GF-D8 (cell line): ENCODE measurements at regions not wholly inside any gene's neighbourhood (a gene's known extent, or its start where the extent isn't known, plus 50 kb on each side); places are given as distances from the start of the nearest gene placed in this dataset.

Experiments
- DNase-seq: peaks from one replicate; lab custom pipeline; 2025; lab: John Stamatoyannopoulos, UW

DNA sequence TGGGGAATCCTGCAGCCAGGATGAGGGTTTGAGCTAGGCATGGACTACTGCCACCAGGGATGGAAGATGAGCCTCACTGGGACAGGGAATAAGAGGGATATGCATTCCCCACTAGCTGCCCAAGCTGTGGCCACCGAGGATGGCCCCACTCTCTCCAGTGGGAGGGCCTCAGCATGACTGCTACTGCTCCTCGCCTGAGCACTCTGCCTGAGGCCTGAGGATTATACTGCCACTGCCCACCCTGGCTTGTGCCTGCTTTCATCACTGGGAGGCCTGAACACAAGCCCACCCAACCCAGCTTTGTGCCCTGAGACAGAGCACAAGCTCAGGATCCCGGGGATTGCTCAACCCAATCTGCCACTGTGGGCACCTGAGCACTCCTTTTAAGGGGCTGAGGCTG lies 425.6 kb downstream of the RASEF start:
- DNase-seq: no peak

DNA sequence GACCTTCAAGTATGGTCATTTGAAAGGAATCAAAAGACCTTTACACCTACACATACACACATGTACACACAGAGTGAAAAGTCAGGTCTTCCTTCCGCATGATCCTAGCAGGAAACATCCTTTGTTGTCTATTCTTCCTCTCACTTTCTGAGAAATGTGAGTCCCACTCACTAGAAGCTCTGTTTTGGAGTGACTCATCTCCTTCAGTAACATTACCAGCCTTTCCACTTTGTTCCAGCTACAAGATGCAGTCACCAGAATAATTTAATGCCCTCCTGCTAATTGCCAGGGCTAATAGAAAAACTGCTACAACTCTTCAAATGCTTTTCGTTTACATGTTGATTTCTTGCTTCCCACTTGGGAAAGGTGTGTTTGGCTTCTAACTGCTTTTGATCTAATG lies 417.3 kb downstream of the RASEF start:
- DNase-seq: no peak

DNA sequence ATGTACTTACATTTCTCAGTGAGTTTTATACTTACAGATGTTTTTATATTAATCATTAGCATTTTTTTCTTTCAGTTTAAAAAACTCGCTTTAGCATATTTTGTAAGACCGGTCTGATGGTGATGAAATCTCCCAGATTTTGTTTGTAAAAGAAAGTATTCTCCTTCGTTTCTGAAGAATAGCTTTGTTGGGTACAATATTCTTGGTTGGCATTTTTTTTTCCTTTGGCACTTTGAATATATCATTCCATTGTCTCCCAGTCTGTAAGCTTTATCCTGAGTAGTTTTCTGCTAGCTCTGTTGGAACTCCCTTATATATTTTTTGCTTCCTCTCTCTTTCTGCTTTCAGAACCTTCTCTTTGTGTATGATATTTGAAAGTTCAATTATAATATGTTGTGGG lies 412.6 kb downstream of the RASEF start:
- no peak for DNase-seq

DNA sequence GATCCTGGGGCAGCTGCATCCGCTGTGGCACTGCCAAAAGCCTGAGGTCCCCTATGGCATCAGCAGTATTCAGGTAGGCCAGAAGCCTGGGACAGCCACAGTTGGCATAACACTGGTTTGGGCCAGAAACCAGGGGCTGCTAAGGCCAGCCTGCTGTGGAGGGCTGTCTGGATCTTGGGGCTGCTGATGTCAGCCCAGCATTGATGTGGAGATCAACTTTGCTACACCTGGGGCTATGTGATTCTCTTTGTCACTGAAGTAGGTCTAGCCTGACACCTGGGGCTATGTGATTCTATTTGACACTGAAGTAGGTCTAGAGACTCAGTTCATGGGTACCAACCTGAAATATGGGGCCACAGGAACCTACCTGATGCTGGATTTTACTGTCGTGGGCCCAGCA lies 411.5 kb downstream of the RASEF start:
- DNase-seq: no peak

GRCh38 chr9:82665324-82665723 lies 397.6 kb downstream of the RASEF start:
- DNase-seq: no peak

DNA sequence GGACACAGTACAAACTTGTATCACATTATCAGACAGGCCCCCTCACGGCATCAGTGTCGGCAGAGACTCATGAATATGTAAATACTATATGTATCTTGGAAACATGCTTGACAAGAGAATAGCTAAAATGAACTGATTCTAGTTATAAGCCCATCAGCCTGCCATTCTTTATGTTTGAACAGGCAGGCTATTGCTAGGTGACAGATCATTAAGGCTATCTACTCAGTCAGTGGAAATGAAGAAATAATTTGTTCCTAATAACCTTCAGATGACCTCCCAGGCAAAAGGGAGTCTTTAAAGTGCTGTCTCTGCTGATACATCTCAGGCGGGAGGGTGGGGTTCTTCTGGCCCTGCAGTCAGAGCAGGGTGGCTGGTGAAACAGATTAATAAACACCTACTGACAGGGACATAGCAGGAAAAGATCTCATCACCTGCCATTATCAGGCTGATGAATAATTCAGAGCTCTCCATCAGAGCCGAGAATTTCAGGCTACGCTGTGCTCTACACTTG lies 394.2 kb downstream of the RASEF start:
- no peak for DNase-seq

- DNase-seq: no peak
Measured at GRCh38 chr9:82670000-82670399, 392.9 kb downstream of the RASEF start.

DNA sequence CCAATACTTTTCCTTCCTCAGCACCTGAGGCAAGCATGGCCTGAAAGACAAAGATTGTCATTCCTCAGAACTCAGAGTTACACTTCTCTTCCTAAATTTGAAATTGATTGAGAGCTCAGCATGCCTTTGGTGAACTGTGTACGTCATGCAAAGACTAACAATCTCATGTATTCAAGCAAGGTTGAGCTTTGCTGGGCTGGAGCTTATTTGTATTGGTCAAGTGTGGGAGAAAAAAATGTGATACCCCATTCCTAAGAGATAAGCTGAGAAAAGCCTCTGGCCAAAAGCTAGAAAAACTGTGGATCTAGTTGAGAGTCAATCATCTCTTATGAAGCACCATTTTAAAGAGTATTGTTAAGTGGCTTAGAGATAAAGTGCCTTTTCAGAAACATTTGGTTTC lies 392.2 kb downstream of the RASEF start:
- no peak for DNase-seq

DNA sequence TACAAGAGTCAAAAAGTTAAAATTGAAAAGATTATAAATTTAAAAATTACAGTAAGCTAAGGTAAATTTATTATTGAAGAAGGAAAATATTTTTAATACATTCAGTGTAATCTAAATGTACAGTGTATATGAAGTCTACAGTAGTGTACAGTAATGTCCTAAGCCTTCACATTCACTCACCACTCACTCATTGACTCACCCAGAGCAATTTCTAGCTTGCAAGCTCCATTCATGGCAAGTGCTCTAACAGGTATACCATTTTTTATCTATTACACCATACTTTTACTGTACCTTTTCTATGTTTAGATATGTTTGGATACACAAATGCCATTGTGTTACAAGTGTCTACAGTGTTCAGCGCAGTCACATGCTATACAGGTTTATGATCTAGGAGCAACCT lies 389.7 kb downstream of the RASEF start:
- DNase-seq: no peak

DNA sequence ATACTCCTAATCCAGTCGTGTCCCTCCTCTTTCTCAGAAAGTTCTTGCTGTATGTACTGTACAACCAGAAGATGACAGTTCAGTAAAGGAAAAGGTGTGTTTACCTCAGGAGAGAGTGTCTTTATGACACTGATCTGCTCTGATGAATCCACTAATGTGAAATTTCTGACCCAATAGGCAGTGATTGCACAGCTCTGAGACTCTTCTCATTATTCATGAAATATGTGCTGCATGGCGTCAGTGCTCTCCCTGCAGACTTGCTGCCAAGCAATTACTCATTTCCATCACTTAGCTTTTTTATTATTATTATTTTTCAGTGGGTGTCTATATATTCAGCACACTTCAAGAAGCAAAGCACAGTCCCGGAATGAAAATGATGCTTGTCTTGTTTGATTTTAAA lies 389.0 kb downstream of the RASEF start:
- no peak for DNase-seq

DNA sequence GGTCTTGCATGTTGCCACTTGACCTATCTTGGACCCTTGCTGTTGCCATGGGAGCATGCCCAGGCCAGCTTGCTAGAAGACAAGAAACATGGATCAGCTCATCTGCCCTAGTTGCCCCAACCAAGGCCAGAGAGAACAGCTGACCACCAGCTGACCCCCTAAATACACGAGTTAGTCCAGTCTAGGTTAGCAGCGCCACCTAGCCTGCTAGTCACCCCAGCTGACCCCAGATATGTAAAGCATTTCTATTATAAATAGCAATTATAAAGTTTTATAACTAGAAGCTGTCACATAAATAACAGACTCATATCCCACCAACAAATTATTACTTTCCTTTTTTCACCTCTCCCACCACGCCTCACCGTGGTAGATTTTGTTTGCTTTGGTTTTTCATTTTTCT lies 387.8 kb downstream of the RASEF start:
- DNase-seq: no peak

- DNase-seq: no peak
Measured at GRCh38 chr9:82675605-82676004, 387.3 kb downstream of the RASEF start.

DNA sequence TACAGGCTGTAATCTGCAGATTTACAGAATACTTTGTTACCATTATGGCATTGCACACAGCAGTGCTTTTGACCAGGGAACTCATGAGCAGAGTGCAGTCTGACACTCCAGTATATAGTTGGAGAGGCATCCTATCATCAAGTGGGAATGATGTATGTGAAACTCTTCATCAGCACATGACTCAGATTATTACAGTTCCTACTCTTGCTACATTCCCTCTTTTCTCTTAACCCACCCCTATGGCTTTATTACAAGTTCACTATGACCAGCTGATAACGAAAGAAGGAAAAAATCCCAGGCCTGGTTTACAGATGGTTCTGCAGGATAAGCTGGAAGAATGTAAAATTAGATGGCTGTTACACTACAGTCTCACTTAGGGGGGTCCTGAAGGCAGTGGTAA lies 385.9 kb downstream of the RASEF start:
- DNase-seq: no peak

DNA sequence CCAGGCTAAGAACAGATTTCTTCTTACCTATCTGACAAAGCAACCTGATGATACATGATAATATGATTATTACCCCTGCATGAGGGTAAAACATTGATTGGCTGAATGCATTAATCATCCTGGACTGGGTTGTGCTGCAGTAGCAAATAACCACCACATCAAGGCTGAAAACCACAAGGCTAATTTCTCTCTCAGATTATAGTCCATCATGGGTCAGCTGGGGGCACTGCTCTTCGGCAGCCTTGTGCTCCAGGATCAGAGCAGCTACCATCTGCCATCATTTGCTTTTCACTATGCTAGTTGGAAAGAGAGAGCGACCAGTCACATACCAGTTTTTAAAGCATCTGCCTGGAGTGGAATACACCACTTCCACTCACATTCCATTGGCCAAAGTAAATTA lies 383.5 kb downstream of the RASEF start:
- DNase-seq: no peak

DNA sequence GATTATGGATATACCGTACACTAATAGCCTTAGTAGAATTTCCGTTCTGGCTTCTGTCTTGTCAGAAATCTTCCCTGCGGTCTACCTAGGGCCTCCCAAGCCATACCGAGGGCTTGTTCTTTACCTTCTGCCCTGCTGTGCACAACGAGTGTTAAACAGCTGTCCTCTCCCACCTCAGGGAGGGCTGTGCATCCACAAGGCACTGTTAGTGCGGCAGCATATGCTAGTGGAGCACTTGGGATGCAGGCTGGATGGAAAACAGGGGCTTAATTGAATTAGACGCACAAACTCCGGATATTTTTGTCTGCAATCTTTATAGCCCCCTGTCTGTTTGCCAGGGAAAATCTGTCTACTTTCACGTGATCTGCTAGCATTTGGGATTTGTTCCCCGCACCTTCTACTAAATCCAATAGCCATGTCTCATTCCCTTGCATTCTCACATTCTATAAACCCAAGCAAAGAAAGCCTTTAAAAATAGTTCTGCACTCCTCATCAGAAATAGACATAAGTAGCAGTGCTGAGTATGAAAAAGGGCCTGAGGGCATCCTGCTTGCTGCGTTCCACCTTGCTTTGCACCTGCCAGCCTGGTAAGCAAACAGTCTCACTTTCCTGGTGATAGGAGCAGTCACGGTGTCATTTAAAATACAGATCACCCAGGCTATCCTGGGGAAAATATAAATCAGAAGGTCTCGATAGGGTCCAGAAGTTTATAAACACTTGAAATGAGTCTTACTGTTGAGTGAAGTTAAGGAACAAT lies 382.6 kb downstream of the RASEF start:
- DNase-seq: no peak

DNA sequence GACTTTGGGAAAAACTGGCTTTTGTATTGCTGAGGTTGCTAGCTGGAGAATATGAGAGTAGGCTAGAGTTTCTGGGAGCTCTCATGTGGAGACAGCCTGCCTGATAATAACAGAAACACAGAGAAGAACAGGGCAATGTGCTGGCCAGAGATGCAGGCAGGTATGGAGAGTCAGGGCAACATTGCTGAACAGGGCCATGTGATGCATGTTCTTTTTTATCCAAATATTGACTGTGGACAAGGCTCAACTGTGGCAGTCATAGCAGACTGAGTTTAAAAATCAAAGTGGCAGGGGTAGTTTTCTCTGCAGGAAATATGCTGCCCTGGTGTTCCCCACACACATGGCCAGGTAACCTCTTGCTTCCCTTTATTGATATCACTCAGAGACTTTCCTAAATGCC lies 381.1 kb downstream of the RASEF start:
- DNase-seq: no peak

- DNase-seq: no peak
Measured at GRCh38 chr9:82682431-82682830, 380.5 kb downstream of the RASEF start.

- no peak for DNase-seq
Measured at GRCh38 chr9:82695704-82696103, 367.2 kb downstream of the RASEF start.

DNA sequence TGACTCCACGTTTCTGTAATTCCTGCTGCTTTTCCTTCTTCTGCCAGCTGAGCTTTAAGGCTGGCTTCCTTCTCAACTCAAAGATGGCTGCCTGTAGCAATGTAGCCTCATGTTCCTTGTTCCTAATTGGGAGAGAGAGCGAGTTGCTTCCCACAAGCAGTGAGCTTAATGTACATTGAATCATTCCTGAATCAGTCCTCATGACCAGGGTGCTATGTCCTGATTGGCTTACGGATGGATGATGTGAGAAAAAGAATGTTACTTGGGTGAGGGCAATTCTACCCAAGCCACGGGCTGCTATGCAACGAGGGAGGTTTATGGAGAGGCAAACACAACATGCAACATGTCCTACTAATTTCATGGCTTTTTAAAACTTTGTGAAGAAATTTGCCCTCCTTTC lies 356.2 kb downstream of the RASEF start:
- no peak for DNase-seq

DNA sequence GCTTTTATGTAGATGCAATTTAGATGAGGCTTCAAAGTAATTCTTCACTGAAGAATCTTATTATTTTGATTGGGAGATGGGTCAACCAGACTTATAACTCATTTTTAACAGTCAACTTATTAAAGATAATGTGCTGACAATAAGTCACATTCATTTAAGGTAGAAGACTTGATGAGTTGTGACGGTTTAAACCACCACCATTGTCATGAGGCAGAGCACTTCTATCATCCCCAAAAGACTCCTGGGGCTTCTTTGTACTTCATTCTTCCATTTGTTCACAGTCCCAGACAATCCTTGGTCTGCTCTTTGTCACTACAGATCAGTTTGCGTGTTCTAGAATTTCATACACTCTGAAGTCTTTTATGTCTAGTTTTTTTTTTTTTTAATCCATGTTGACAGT lies 346.1 kb downstream of the RASEF start:
- DNase-seq: no peak

DNA sequence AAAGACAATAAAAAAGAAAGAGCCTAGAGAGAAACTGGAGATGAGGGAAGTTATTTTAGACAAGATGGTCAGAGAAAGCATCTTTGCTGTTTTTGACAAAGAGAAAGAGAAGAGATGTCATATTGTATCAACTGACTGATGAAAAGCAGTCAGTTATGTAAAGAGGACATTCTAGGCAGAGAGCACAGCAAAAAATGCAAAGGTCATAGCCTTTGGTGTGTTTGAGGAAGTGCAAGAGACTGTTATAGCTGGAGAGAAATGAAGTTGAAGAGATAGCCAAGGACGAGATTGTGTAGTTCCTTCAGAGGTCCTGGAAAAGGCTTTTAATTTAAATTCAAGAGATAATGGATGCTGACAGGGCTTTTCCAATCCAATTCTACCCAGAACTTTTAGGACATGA lies 342.4 kb downstream of the RASEF start:
- no peak for DNase-seq

DNA sequence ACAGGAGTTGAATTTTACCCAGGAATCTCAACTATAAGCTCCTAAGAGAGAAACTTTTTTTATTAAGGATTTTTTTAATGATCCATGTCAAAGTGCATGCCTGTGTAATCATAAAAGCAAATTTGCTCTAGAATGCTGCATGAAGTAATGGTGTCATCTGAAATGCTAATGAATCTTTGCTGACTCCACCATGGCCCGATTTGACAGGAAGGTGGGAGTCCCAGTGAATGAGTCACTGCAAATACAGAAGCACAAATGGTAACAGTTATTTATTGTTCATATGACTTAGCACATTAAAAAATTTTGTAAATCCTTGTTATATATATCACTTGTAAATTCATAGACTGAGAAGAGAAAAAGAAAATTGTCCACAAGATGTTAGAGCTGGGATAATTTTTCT lies 341.3 kb downstream of the RASEF start:
- no peak for DNase-seq

- no peak for DNase-seq
Measured at GRCh38 chr9:82722051-82722450, 340.9 kb downstream of the RASEF start.

DNA sequence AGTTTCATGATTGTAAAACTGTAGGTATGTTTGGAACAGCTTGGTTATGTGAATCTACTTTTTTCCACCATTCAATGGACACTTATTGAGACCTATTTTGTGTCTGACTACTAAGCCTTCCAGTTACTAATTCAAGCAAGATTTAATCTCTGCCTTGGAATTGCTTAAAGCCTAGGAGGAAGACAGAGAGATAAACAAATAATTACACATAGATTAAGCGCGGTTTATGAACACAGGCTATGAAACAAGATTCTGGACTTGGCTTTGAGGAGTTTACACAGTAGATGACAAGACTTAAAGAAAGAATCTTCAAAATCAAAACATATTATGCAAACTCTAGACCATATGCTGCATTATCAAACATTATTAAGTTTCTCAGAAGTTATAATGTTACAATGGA lies 340.4 kb downstream of the RASEF start:
- no peak for DNase-seq
